Activated B cell treated with CpG ODN at 0.5 μM for 24 hours (primary cell): ENCODE measurements at regions not wholly inside any gene's neighbourhood (a gene's known extent, or its start where the extent isn't known, plus 50 kb on each side); places are given as distances from the start of the nearest gene placed in this dataset.

ENCODE experiments used
- ATAC-seq: fragments of 200-7000 bp; cut with Tn5 transposase; one replicate; pipeline ENCODE4 v1.10.0; 2021; ENCODE audit warnings: low read depth, mild to moderate bottlenecking, moderate library complexity
- CTCF ChIA-PET: fragments of 350-600 bp; sonication (Branson Sonifier 250); formaldehyde crosslinking; loops from one replicate; lab custom pipeline; 2021; ENCODE audit warnings: antibody characterized with exemption; lab: Charles Lee
- POLR2A ChIA-PET: fragments of 350-600 bp; sonication (Branson Sonifier 250); formaldehyde crosslinking; loops from one replicate; lab custom pipeline; 2021; ENCODE audit warnings: antibody characterized with exemption; lab: Charles Lee
- DNase-seq: peaks from one replicate; pipeline ENCODE4 v3.0.0; 2022
- H3K27ac Mint-ChIP-seq: one replicate; pipeline ENCODE4 v1.8.0; 2020; ENCODE audit warnings: mixed read lengths
- H3K27me3 Mint-ChIP-seq: one replicate; pipeline ENCODE4 v1.8.0; 2021; ENCODE audit warnings: mixed read lengths
- H3K36me3 Mint-ChIP-seq: one replicate; pipeline ENCODE4 v1.8.0; 2021; ENCODE audit warnings: low read depth, mixed read lengths
- H3K4me1 Mint-ChIP-seq: one replicate; pipeline ENCODE4 v1.8.0; 2021; ENCODE audit warnings: mixed read lengths
- H3K4me3 Mint-ChIP-seq: one replicate; pipeline ENCODE4 v1.8.0; 2020; ENCODE audit warnings: mild to moderate bottlenecking, mixed read lengths
- H3K9me3 Mint-ChIP-seq: one replicate; pipeline ENCODE4 v1.8.0; 2020; ENCODE audit warnings: mixed read lengths
- intact Hi-C: fragments of 100-400 bp; cut with micrococcal nuclease; formaldehyde crosslinking; loops from one replicate; pipeline ENCODE4 v1.15.1; 2024
- TF ChIP-seq, protein P1 (sequence below): fragments of 200-600 bp; IDR thresholded peaks from one replicate; pipeline ENCODE4 v1.8.0; 2022; ENCODE audit warnings: antibody characterized with exemption, mild to moderate bottlenecking

DNA sequence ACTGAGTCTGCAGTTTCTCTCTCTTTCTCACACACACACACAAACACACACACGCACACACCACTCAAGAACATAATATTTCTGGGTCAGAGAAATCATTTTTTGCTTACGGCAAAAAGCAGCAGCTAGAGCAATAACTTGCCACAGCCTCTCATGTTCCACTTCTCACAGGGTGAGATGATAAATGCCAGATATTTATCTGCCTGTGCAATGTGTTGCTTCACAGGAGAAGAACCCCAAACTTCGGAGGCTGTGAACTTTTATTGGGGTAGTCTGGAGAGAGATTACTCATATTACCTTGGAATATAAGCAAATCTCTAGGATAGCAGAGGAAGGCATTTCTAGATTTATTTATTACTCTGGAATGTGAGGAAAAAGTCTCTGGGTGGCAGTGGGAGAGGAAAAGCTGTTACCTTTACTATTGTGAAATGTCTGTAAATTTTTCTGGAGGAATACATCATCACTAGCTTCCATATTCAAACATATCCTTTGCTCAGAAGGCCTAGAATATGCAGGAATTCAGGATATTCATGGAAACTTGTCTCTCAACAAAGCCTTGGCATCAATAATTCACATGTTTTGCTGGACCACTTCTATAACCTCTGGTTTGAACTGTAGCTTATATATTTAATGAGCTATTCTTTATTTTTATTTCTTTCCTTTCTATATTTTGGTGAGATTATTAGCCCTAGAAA is 369.2 kb downstream of the NSUN3 start:
- ChIA-PET CTCF (no interaction called here), POLR2A (no interaction called here)
- intact Hi-C loops, result no loop called here
- DNase-seq (no peak), ATAC-seq (no peak)
- TF ChIP-seq, protein P1, sequence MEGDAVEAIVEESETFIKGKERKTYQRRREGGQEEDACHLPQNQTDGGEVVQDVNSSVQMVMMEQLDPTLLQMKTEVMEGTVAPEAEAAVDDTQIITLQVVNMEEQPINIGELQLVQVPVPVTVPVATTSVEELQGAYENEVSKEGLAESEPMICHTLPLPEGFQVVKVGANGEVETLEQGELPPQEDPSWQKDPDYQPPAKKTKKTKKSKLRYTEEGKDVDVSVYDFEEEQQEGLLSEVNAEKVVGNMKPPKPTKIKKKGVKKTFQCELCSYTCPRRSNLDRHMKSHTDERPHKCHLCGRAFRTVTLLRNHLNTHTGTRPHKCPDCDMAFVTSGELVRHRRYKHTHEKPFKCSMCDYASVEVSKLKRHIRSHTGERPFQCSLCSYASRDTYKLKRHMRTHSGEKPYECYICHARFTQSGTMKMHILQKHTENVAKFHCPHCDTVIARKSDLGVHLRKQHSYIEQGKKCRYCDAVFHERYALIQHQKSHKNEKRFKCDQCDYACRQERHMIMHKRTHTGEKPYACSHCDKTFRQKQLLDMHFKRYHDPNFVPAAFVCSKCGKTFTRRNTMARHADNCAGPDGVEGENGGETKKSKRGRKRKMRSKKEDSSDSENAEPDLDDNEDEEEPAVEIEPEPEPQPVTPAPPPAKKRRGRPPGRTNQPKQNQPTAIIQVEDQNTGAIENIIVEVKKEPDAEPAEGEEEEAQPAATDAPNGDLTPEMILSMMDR, result no peak
- Mint-ChIP-seq H3K9me3 (peaks cover 3% of the 10 kb centered on the region), H3K4me3 (no peak overlapping the region), H3K27ac (no peak overlapping the region), H3K4me1 (no peaks in the 10 kb centered on the region), H3K27me3 (no peaks in the 10 kb centered on the region), H3K36me3 (no peaks in the 10 kb centered on the region)

DNA sequence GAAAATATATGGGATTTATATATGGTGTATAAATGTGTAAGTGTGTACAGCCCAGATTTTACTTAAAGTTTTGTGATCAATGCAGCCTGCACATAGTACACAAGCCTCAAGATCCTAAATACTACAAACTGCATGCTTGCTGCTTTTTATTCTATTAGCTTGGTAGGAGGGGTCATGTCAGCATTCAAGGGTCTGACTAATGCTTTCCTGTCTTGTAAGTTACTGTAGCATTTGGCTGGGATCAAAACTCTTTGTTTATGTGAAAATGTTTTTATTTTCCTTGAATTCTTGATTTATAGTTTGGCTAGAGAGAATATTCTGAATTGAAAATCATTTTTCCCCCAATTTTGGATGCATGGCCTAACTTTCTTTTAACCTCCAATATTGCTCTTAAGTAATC is 370.9 kb downstream of the NSUN3 start:
- TF ChIP-seq, protein P1, result no peak
- H3K9me3 Mint-ChIP-seq, result peaks cover 3% of the 10 kb centered on the region
- no peaks in the 10 kb centered on the region for H3K27me3 Mint-ChIP-seq
- intact Hi-C loops, result no loop called here
- DNase-seq, result no peak
- H3K4me3 Mint-ChIP-seq, result no peak overlapping the region
- H3K36me3 Mint-ChIP-seq, result no peaks in the 10 kb centered on the region
- no peaks in the 10 kb centered on the region for H3K4me1 Mint-ChIP-seq
- POLR2A ChIA-PET, result no interaction called here
- ATAC-seq, result no peak
- CTCF ChIA-PET, result no interaction called here
- no peak overlapping the region for H3K27ac Mint-ChIP-seq

DNA sequence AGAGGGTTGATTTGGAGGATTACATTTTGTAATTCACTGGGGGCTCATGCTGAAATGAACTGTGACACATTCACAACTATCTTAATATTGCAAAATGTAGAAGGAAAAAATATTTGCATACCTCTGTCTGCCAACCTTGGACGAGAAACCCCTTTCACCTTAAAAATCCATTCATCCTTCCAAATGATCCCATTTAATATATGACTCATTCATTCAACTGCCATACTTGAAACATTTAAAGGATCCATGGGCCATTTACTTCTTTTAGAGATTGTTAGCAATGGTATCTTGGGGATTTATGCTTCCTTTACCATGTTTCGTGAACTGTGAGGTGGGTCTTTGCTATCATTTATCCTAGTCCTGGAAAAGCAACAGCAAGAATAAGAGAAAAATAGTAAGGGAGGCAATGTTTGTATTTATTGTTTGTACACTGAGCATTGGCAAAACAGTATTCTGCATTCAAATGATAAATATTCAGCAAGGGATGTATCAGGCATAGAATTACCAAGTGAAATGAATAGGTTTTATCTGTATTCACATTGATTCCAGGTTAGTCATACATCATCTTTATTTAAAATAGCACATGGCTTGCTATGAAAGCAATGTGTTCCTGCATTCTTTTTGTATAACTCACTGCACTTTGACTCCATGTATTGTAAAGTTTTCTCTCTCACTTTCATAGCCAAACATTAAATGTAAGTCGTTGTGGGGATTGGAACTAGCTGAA is 378.1 kb downstream of the NSUN3 start:
- no peaks in the 10 kb centered on the region for H3K4me1 Mint-ChIP-seq
- no peak overlapping the region for H3K27ac Mint-ChIP-seq

DNA sequence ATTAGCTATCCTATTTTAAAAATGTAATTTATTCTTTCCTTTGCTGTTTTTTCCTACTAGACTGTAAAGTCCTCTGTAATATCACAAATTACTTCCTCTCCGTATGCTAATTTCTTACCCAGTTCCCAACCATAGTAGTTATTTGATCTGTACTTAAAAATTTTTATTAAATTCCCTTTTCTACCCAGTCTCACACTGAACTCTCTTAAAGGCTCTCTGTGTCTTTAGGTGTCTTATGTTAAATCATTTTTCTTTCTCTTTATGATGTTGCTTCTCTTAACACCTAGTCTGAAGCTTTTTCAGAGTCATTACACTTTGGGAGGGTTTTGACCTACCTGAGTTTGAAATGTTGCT is 378.6 kb downstream of the NSUN3 start:
- ChIA-PET CTCF (no interaction called here), POLR2A (no interaction called here)
- no peaks in the 10 kb centered on the region for H3K36me3 Mint-ChIP-seq
- ATAC-seq, result no peak
- H3K9me3 Mint-ChIP-seq, result peaks cover 8% of the 10 kb centered on the region
- no peaks in the 10 kb centered on the region for H3K4me1 Mint-ChIP-seq
- TF ChIP-seq, protein P1, result no peak
- no peak for DNase-seq
- H3K27me3 Mint-ChIP-seq, result no peaks in the 10 kb centered on the region
- no peak overlapping the region for H3K27ac Mint-ChIP-seq
- intact Hi-C loops, result no loop called here
- no peak overlapping the region for H3K4me3 Mint-ChIP-seq

More for the DNA sequence above, 378.1 kb downstream of the NSUN3 start:
- intact Hi-C loops, result no loop called here
- Mint-ChIP-seq H3K27me3 (no peaks in the 10 kb centered on the region), H3K9me3 (peaks cover 8% of the 10 kb centered on the region), H3K36me3 (no peaks in the 10 kb centered on the region), H3K4me3 (no peak overlapping the region)
- POLR2A ChIA-PET, result no interaction called here
- CTCF ChIA-PET, result no interaction called here
- TF ChIP-seq, protein P1, result no peak
- DNase-seq, result no peak
- ATAC-seq, result no peak

DNA sequence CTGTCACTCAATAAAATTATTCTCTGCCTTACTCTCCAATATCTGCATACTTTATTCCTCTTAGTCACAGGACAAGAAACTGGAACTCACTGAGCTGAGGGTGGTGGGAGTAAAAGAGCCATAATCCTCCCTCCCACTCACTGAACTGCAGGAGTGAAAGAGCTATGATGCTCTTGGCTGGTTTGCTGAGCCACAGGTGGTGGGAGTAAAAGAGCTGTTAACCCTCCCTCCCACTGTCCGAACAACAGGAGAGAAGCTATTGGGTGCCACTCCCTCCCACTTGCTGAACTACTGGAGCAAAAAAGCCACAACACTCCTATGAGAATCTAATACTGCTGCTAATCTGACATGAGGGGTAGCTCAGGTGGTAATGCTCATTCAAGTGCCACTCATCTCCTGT is 391.0 kb downstream of the NSUN3 start:
- H3K4me1 Mint-ChIP-seq, result no peaks in the 10 kb centered on the region
- H3K27me3 Mint-ChIP-seq, result no peaks in the 10 kb centered on the region
- no peaks in the 10 kb centered on the region for H3K36me3 Mint-ChIP-seq
- intact Hi-C loops, result no loop called here
- no peak overlapping the region for H3K4me3 Mint-ChIP-seq
- no peak overlapping the region for H3K27ac Mint-ChIP-seq
- POLR2A ChIA-PET, result no interaction called here
- CTCF ChIA-PET, result no interaction called here
- ATAC-seq (no peak), DNase-seq (no peak)
- peaks cover 4% of the 10 kb centered on the region for H3K9me3 Mint-ChIP-seq
- TF ChIP-seq, protein P1, result no peak
